BE2C (cell line): ENCODE measurements at regions not wholly inside any gene's neighbourhood (a gene's known extent, or its start where the extent isn't known, plus 50 kb on each side); places are given as distances from the start of the nearest gene placed in this dataset.

ENCODE experiments used
- DNase-seq: peaks from one replicate; pipeline ENCODE4 v3.0.0-alpha.2; 2020
- H3K27me3 ChIP-seq: fragments of 250-450 bp; sonication (Bioruptor Pico); 2 replicates; pipeline ENCODE4 v1.5.1; 2020; ENCODE audit warnings: mild to moderate bottlenecking
- H3K36me3 ChIP-seq: fragments of 250-450 bp; sonication (Bioruptor Pico); 2 replicates; pipeline ENCODE4 v1.5.1; 2020; ENCODE audit warnings: mild to moderate bottlenecking
- H3K4me1 ChIP-seq: fragments of 250-450 bp; sonication (Bioruptor Pico); 2 replicates; pipeline ENCODE4 v1.5.1; 2020
- H3K4me3 ChIP-seq: 2 replicates; pipeline ENCODE4 v1.5.1; 2011; ENCODE audit warnings: low read depth, low read length
- H3K9me3 ChIP-seq: fragments of 250-450 bp; sonication (Bioruptor Pico); 2 replicates; pipeline ENCODE4 v1.5.1; 2020
- TF ChIP-seq, protein P1 (sequence below): IDR thresholded peaks from 2 replicates; pipeline ENCODE4 v1.5.1; 2012; ENCODE audit warnings: mild to moderate bottlenecking, low read depth, low read length

DNA sequence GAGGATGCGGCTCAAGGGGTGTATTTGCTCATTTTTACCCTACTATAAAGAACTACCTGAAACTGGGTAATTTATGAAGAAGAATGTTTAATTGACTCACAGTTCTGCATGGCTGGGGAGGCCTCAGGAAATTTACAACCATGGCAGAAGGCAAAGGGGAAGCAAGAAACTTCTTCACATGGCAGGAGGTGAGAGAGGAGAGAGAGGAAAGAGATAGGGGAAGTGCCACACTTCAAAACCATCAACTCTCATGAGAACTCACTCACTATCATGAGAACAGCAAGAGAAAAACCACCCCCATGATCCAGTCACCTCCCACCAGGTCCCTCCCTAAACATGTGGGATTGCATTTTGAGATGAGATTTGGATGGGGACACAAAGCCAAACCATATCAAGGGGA is 192.7 kb downstream of the DIPK2A start:
- Histone ChIP-seq H3K9me3 (no peaks in the 10 kb centered on the region), H3K4me1 (no peaks in the 10 kb centered on the region), H3K4me3 (no peak overlapping the region), H3K27me3 (no peaks in the 10 kb centered on the region), H3K36me3 (no peaks in the 10 kb centered on the region)
- TF ChIP-seq, protein P1, sequence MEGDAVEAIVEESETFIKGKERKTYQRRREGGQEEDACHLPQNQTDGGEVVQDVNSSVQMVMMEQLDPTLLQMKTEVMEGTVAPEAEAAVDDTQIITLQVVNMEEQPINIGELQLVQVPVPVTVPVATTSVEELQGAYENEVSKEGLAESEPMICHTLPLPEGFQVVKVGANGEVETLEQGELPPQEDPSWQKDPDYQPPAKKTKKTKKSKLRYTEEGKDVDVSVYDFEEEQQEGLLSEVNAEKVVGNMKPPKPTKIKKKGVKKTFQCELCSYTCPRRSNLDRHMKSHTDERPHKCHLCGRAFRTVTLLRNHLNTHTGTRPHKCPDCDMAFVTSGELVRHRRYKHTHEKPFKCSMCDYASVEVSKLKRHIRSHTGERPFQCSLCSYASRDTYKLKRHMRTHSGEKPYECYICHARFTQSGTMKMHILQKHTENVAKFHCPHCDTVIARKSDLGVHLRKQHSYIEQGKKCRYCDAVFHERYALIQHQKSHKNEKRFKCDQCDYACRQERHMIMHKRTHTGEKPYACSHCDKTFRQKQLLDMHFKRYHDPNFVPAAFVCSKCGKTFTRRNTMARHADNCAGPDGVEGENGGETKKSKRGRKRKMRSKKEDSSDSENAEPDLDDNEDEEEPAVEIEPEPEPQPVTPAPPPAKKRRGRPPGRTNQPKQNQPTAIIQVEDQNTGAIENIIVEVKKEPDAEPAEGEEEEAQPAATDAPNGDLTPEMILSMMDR, result no peak
- no peak for DNase-seq

DNA sequence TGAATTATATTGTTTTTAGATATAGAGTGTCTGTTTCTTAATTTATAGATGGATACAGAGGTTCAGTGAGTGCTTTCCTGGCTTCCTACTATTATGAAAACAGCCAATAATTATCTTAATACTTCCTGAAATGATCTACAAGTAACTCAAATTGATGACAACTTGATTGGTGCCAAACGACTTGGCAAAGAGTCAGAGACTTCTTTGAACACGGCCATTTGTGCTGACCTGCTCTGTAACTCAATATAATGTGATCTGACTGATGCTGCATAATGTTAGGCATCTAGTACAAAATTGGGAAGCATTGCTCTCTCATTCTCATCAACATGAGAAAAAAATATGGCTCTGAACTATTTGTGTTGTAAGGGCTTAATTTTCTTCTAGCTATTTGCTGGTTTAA is 193.9 kb downstream of the DIPK2A start:
- H3K4me1 ChIP-seq, result no peaks in the 10 kb centered on the region
- TF ChIP-seq, protein P1, result no peak

DNA sequence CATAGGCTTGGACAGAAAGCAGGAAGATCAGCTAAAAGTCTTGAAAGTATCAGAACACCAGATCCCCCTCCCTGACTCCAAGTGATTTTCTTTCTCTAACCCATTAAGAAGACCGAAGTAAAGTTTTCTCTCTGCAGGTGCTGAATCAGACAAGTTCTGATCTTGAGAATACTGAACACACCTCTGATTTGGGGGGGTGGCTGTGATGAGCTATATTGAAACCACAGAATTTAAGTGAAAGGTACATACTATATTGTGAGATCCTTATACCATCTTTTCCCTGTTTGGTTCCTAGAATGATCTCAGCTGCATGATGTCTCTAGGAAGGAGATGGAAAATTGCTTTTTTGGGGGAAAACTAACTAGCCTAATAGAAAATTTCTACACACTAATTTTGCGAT is 196.0 kb downstream of the DIPK2A start:
- Histone ChIP-seq H3K36me3 (no peaks in the 10 kb centered on the region), H3K27me3 (no peaks in the 10 kb centered on the region), H3K4me1 (no peaks in the 10 kb centered on the region), H3K4me3 (no peak overlapping the region), H3K9me3 (no peaks in the 10 kb centered on the region)
- DNase-seq, result no peak
- TF ChIP-seq, protein P1, result no peak

More for the DNA sequence above, 193.9 kb downstream of the DIPK2A start:
- H3K9me3 ChIP-seq, result no peaks in the 10 kb centered on the region
- H3K4me3 ChIP-seq, result no peak overlapping the region
- DNase-seq, result no peak
- no peaks in the 10 kb centered on the region for H3K27me3 ChIP-seq
- H3K36me3 ChIP-seq, result no peaks in the 10 kb centered on the region

DNA sequence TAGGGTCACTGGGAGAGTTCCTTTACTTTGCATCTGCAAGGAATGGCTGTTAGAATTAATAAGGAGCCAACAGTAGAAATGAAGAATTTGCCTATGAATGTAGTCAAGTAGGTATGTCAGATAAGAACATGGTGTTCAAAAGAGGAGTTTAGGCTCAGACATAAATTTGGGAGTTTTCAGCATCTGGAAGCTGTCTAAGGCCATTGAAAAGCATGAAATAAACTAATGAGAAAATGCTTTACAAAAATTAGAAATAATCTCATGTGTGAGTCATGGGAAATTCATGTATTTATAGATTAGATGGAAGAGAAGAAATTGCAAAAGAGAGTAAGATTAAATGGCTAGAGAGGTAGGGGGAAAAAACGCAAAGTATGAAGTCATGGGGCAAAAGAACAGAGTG is 201.9 kb downstream of the DIPK2A start:
- TF ChIP-seq, protein P1, result no peak
- H3K27me3 ChIP-seq, result no peaks in the 10 kb centered on the region
- H3K9me3 ChIP-seq, result no peaks in the 10 kb centered on the region
- no peaks in the 10 kb centered on the region for H3K36me3 ChIP-seq
- no peaks in the 10 kb centered on the region for H3K4me1 ChIP-seq
- DNase-seq, result no peak
- no peak overlapping the region for H3K4me3 ChIP-seq

DNA sequence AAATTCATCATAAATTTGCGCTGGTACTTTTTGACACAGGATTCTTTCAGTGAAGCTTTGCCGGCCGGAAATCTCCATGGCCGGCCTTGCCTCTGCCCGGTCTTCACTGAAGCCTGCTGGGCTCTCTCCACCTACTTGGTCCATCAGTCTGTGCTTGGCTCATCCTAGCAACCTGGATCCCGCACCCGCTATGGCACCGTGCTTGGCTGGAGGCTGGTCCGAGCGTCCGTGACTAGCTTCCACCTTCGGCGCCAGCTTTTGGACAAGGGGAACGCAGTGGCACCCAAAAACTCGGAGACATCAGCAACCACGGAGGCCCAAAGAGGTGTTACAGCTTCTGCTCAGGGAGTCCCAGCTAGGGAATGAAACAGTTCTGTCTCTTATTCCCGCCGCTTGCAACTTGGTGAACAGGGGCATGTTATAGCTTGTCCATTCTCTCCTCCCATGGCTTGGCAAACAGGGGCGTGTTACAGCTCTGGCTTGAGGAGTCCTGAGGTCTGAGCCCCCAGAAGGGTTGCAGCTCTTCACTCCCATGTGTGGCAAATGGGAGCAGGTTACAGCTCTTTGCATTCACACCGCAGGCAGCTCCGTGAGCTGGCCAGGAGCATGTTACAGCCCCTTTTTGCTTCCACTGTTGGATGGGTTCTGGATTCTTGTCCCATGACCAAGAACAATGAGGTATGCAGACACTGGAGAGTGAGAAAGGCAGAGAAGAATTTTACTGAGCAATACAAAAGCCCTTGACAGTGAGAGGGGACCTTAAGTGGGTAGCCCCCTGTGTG is 204.2 kb downstream of the DIPK2A start:
- H3K27me3 ChIP-seq, result no peaks in the 10 kb centered on the region
- no peak for DNase-seq
- H3K4me1 ChIP-seq, result no peaks in the 10 kb centered on the region
- no peaks in the 10 kb centered on the region for H3K36me3 ChIP-seq
- TF ChIP-seq, protein P1, result no peak
- no peak overlapping the region for H3K4me3 ChIP-seq
- H3K9me3 ChIP-seq, result no peaks in the 10 kb centered on the region

DNA sequence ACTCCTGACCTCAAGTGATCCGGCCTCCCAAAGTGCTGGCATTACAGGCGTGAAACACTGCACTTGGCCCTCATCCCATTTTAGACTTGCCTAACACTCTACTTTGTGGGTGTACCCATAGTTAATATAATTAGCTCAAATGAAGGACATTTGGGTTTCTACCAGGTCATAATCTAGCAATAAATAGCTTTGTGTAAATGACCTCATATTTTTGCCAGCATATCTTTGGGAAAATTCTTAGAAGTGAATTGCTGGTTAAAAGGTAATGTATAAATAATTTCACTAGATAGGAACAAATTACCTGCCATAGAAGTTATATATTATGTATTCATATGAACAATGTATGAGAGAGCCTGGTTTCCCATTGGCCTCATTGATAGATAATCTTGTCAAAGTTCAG is 206.0 kb downstream of the DIPK2A start:
- DNase-seq, result no peak
- TF ChIP-seq, protein P1, result no peak
- Histone ChIP-seq H3K4me3 (no peak overlapping the region), H3K9me3 (no peaks in the 10 kb centered on the region), H3K4me1 (no peaks in the 10 kb centered on the region), H3K36me3 (no peaks in the 10 kb centered on the region), H3K27me3 (no peaks in the 10 kb centered on the region)
